GM12878 (cell line): ENCODE measurements at regions not wholly inside any gene's neighbourhood (a gene's known extent, or its start where the extent isn't known, plus 50 kb on each side); places are given as distances from the start of the nearest gene placed in this dataset.

Source experiments
- ATAC-seq: fragments of 200-7000 bp; cut with Tn5 transposase; 3 replicates; pipeline ENCODE4 v1.9.1; 2020; ENCODE audit warnings: mild to moderate bottlenecking, moderate library complexity
- BruUV-seq: library from RNA; stranded (reverse); fragments of 400-500 nt; replicated peaks from 2 replicates; lab custom pipeline; 2021; lab: Mats Ljungman, UMichigan
- CTCF ChIA-PET: fragments of 300-600 bp; sonication (Branson Sonifier 250); formaldehyde crosslinking; extraction: SDS; loops from one replicate; lab custom pipeline; 2021; ENCODE audit warnings: inconsistent platforms; lab: Yijun Ruan, JAX
- POLR2A ChIA-PET: fragments of 350-600 bp; formaldehyde crosslinking; extraction: SDS; loops from one replicate; lab custom pipeline; 2021; ENCODE audit warnings: inconsistent platforms; lab: Charles Lee
- RAD21 ChIA-PET: fragments of 300-600 bp; sonication (Branson Sonifier 250); formaldehyde crosslinking; loops from one replicate; lab custom pipeline; 2023; ENCODE audit warnings: antibody characterized with exemption; ENCODE audit not compliant: unreplicated experiment; lab: Charles Lee
- SMC1A ChIA-PET: fragments of 300-600 bp; sonication (Branson Sonifier 250); formaldehyde crosslinking; loops from one replicate; lab custom pipeline; 2023; ENCODE audit not compliant: unreplicated experiment, uncharacterized antibody; lab: Charles Lee
- DNase-seq: peaks from one replicate; pipeline ENCODE4 v3.0.0-alpha.2; 2011; ENCODE audit warnings: low read depth, low spot score
- FAIRE-seq: peaks from 3 replicates; lab custom pipeline; 2011; peaks lifted over from hg19 to GRCh38; lab: Jason Lieb, UNC
- H2AFZ ChIP-seq: 2 replicates; pipeline ENCODE4 v1.6.0; 2011; ENCODE audit warnings: low read depth, low read length, control low read depth; ENCODE audit not compliant: control insufficient read depth
- H3K27ac ChIP-seq: 2 replicates; pipeline ENCODE4 v1.5.1; 2011; ENCODE audit warnings: control low read depth; ENCODE audit not compliant: control insufficient read depth, insufficient read depth
- H3K27me3 ChIP-seq, 2 experiments: replicated peaks in 1 of 2; 2 replicates each; pipeline versions ENCODE4 v1.6.0 to v1.6.1; 2011; ENCODE audit warnings: low read length in 1 of 2; ENCODE audit not compliant: control insufficient read depth in 2 of 2, insufficient read depth in 2 of 2
- H3K36me3 ChIP-seq, 2 experiments: 2 replicates each; pipeline ENCODE4 v1.5.1; 2011; ENCODE audit warnings: low read length in 1 of 2; ENCODE audit not compliant: control insufficient read depth in 2 of 2, insufficient read depth in 2 of 2
- H3K4me1 ChIP-seq: 2 replicates; pipeline ENCODE4 v1.6.1; 2011; ENCODE audit warnings: mild to moderate bottlenecking, low read length, moderate library complexity, mixed read lengths; ENCODE audit not compliant: control insufficient read depth, insufficient read depth
- H3K4me2 ChIP-seq: 2 replicates; pipeline ENCODE4 v1.6.0; 2011; ENCODE audit warnings: control low read depth; ENCODE audit not compliant: control insufficient read depth, insufficient read depth
- H3K4me3 ChIP-seq: fragments of 200-600 bp; sonication (generic); 2 replicates; pipeline ENCODE4 v1.5.1; 2016
- H3K79me2 ChIP-seq: 2 replicates; pipeline ENCODE4 v1.6.0; 2011; ENCODE audit warnings: low read length; ENCODE audit not compliant: control insufficient read depth, insufficient read depth
- H3K9ac ChIP-seq: 2 replicates; pipeline ENCODE4 v1.8.0; 2011; ENCODE audit warnings: low read length, control low read depth, mixed read lengths; ENCODE audit not compliant: control insufficient read depth, insufficient read depth
- H3K9me3 ChIP-seq: replicated peaks from 3 replicates; pipeline ENCODE4 v1.5.1; 2011; ENCODE audit warnings: mild to moderate bottlenecking, low read length; ENCODE audit not compliant: control insufficient read depth, insufficient read depth
- H4K20me1 ChIP-seq: 2 replicates; pipeline ENCODE4 v1.6.0; 2011; ENCODE audit not compliant: control insufficient read depth, insufficient read depth
- MYC ChIP-seq: IDR thresholded peaks from 2 replicates; pipeline ENCODE4 v1.6.1; 2011; ENCODE audit warnings: mild to moderate bottlenecking, low read length, moderate library complexity, inconsistent platforms; ENCODE audit not compliant: insufficient read depth, insufficient replicate concordance, insufficient read length, severe bottlenecking
- in situ Hi-C: fragments of 300-500 bp; cut with MboI; formaldehyde crosslinking; loops from 9 replicates; pipeline ENCODE4 v1.14.3; 2018; ENCODE audit warnings: mixed read lengths
- intact Hi-C: fragments of 100-400 bp; cut with micrococcal nuclease; formaldehyde crosslinking; loops from one replicate; pipeline ENCODE4 v1.14.2; 2022; ENCODE audit not compliant: unreplicated experiment
- TF ChIP-seq, protein P1 (sequence below): IDR thresholded peaks from 2 replicates; pipeline ENCODE4 v1.6.1; 2011; ENCODE audit warnings: low read depth, mild to moderate bottlenecking, low read length, moderate library complexity, borderline replicate concordance; ENCODE audit errors: extremely low read depth

- intact Hi-C loops (no loop called here), in situ Hi-C loops (loop anchor here (25.0 kb wide), 1 partner anchor 96 kb away; the partner anchor contains the start of gene STK17B)
- Histone ChIP-seq H3K4me2 (no peak overlapping the region), H4K20me1 (no peaks in the 10 kb centered on the region), H2AFZ (no peak overlapping the region), H3K9ac (no peak overlapping the region), H3K27me3 (no peaks in the 10 kb centered on the region), H3K4me3 (no peak overlapping the region), H3K79me2 (no peaks in the 10 kb centered on the region), H3K36me3 (peaks cover 0 to 12% of the 10 kb centered on the region in 2 experiments; a peak in 2 of 4 replicates), H3K4me1 (peaks cover 9% of the 10 kb centered on the region), H3K27ac (no peak overlapping the region), H3K9me3 (no peaks in the 10 kb centered on the region)
- CTCF ChIA-PET: interaction anchor here (0.8 to 3.7 kb wide), 3 partner anchors 10 to 195 kb away, joined by 3 to 17 read pairs (median 3); no protein-coding TSS in a partner anchor
- ATAC-seq: no peak
- no TSS peak for BruUV-seq
- POLR2A ChIA-PET: interaction anchor here (0.6 to 1.0 kb wide), 2 partner anchors 20 to 707 kb away, joined by 3 to 9 read pairs; no protein-coding TSS in a partner anchor
- RAD21 ChIA-PET: no interaction called here
- no peak for TF ChIP-seq MYC
- TF ChIP-seq, protein P1, sequence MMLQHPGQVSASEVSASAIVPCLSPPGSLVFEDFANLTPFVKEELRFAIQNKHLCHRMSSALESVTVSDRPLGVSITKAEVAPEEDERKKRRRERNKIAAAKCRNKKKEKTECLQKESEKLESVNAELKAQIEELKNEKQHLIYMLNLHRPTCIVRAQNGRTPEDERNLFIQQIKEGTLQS: no peak
- no peak for FAIRE-seq
- SMC1A ChIA-PET: interaction anchor here (0.8 to 5.9 kb wide), 11 partner anchors 8 to 195 kb away, joined by 3 to 56 read pairs (median 7); no protein-coding TSS in a partner anchor
- DNase-seq: no peak
Observed at GRCh38 chr2:196258407-196258806, 87.0 kb upstream of the STK17B start.
